CD4-positive, alpha-beta T cell treated with Interleukin-1 beta for 1 hour (primary cell): ENCODE measurements at regions not wholly inside any gene's neighbourhood (a gene's known extent, or its start where the extent isn't known, plus 50 kb on each side); places are given as distances from the start of the nearest gene placed in this dataset.

ENCODE experiments used
- DNase-seq, 2 donors: peaks; one replicate each; pipeline ENCODE4 v3.0.0-alpha.2; 2020 to 2022

GRCh38 chr16:73798471-73798870 is 498.1 kb upstream of the PSMD7 start:
- DNase-seq, result no peak

GRCh38 chr16:73797115-73797514 is 499.5 kb upstream of the PSMD7 start:
- no peak for DNase-seq

- no peak for DNase-seq
These were observed 500.4 kb upstream of the PSMD7 start for GRCh38 chr16:73796241-73796640.

GRCh38 chr16:73794994-73795393 is 501.6 kb upstream of the PSMD7 start:
- no peak for DNase-seq

GRCh38 chr16:73793871-73794437 is 502.7 kb upstream of the PSMD7 start:
- no peak for DNase-seq

GRCh38 chr16:73793260-73793659 is 503.4 kb upstream of the PSMD7 start:
- no peak for DNase-seq

GRCh38 chr16:73792199-73793020 is 504.2 kb upstream of the PSMD7 start:
- DNase-seq, result no peak

GRCh38 chr16:73781297-73781696 is 515.3 kb upstream of the PSMD7 start:
- no peak for DNase-seq

- DNase-seq, result no peak
These were observed 517.7 kb upstream of the PSMD7 start for GRCh38 chr16:73778887-73779286.

- DNase-seq, result no peak
These were observed 520.7 kb upstream of the PSMD7 start for GRCh38 chr16:73775841-73776388.

GRCh38 chr16:73771196-73772064 is 525.2 kb upstream of the PSMD7 start:
- DNase-seq, result no peak

GRCh38 chr16:73768786-73769203 is 527.8 kb upstream of the PSMD7 start:
- DNase-seq, result no peak

GRCh38 chr16:73764321-73764720 is 532.3 kb upstream of the PSMD7 start:
- DNase-seq, result no peak

- DNase-seq, result no peak
These were observed 540.1 kb upstream of the PSMD7 start for GRCh38 chr16:73756289-73757178.

GRCh38 chr16:73753931-73754330 is 542.7 kb upstream of the PSMD7 start:
- no peak for DNase-seq

GRCh38 chr16:73750639-73751038 is 546.0 kb upstream of the PSMD7 start:
- DNase-seq, result no peak

GRCh38 chr16:73747328-73747727 is 549.3 kb upstream of the PSMD7 start:
- DNase-seq, result no peak

GRCh38 chr16:73746554-73746953 is 550.1 kb upstream of the PSMD7 start:
- DNase-seq, result no peak

GRCh38 chr16:73743665-73744496 is 552.7 kb upstream of the PSMD7 start:
- DNase-seq, result no peak

GRCh38 chr16:73739049-73739769 is 557.4 kb upstream of the PSMD7 start:
- DNase-seq, result no peak

- DNase-seq, result no peak
These were observed 558.3 kb upstream of the PSMD7 start for GRCh38 chr16:73738266-73738665.
